ENCODE measurements at regions not wholly inside any gene's neighbourhood (a gene's known extent, or its start where the extent isn't known, plus 50 kb on each side); places are given as distances from the start of the nearest gene placed in this dataset.

DNA sequence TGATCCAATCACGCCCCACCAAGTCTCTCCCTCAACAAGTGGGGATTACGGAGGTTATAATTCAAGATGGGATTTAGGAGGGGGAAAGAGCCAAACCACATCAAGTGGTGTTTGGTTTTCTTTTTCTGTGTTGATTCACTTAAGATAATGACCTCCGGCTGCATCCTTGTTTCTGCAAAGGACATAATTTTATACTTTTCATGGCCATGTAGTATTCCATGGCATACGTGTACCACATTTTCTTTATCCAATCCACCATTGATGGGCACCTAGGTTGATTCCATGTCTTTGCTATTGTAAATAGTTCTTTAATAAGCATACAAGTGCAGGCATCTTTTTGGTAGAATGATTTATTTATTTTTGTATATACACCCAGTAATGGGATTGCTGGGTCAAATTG lies 162.5 kb upstream of the JUN start:
- TF ChIP-seq CREB1 (IDR thresholded peaks at IDR 0.05; ENCODE audit: low read depth), result no peak
- no peak for TF ChIP-seq MAX (IDR thresholded peaks at IDR 0.05)
- no peak for TF ChIP-seq EP300 (IDR thresholded peaks at IDR 0.05; ENCODE audit: borderline replicate concordance)

DNA sequence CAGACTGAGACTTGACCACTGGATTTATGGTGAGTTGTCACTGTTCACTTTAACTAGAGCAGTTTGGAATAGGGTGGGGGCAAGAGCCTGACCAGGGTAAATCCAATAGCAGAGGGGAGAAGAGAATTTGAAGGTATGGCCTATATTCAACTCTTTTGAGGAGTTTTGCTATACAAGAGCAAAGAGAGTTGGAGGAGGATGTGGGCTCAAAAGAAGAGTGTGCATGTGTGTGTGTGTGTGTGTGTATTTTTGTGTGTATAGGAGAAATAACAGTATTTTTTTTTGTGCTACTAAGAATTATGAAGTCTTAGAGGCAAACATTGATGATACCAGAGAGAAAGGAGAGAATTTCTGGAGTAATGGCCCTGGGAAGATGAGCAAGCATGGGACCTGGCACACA lies 164.8 kb upstream of the JUN start:
- TF ChIP-seq TCF12 (IDR thresholded peaks at IDR 0.05; ENCODE audit: low read depth), result no peak

- TF ChIP-seq TAF1 (IDR thresholded peaks at IDR 0.05; ENCODE audit: low read depth), result no peak
- TF ChIP-seq TEAD4 (IDR thresholded peaks at IDR 0.05), result no peak
- TF ChIP-seq NFIC (IDR thresholded peaks at IDR 0.05), result no peak
- TF ChIP-seq ZBTB7A (IDR thresholded peaks at IDR 0.05; ENCODE audit: low read depth), result no peak
- no peak for TF ChIP-seq REST (IDR thresholded peaks at IDR 0.05; ENCODE audit: low read depth)
- TF ChIP-seq USF1 (IDR thresholded peaks at IDR 0.05), result no peak
- TF ChIP-seq EP300 (IDR thresholded peaks at IDR 0.05; ENCODE audit: borderline replicate concordance), result no peak
- no peak for TF ChIP-seq YY1 (IDR thresholded peaks at IDR 0.05; ENCODE audit: low read depth)
- no peak for TF ChIP-seq EGR1 (IDR thresholded peaks at IDR 0.05)
- TF ChIP-seq TCF12 (IDR thresholded peaks at IDR 0.05; ENCODE audit: low read depth), result no peak
These were observed 165.8 kb upstream of the JUN start for GRCh38 chr1:58949551-58950220.

DNA sequence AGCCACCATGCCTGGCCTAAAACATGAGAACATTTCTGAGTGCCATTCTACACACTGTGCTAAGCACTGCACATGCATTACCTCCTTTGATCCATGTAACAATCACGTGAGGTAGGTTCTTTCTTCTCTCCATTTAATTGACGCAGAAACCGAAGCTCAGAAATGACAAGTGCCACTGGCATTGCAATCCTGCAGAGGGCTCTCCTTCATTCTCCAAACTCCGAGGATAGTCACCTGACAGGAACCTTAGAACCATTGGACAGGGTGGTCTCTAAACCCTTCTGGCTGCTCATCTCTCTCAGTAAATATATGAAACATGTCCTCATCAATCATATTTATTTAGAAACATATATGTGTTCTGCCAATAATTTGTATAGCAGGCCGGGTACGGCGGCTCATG lies 167.1 kb upstream of the JUN start:
- no peak for TF ChIP-seq EP300 (IDR thresholded peaks at IDR 0.05; ENCODE audit: borderline replicate concordance)
- TF ChIP-seq RAD21 (IDR thresholded peaks at IDR 0.05; ENCODE audit: low read depth), result 0 out of 2 replicates have a peak, but pooled peaks have one; percentile 18

DNA sequence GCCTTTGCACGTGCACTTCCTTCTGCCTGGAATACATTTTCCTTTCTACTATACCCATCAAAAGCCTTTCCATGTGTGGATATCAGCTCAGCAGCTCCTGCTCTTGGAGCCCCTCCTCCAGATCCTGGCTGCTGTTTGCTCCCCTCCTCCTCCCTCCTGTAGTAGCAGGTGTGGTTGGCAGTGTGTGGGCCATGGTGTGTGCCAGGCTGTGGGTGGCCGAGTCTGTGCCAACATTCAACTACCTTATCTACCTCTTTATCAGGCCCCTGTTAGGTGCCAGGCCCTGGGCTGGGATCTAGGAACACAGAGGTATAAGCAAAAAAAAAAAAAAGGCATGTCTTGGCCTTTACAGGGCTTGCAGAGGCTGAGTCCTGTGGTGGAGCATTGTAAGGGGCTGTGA lies 180.6 kb upstream of the JUN start:
- no peak for TF ChIP-seq YY1 (IDR thresholded peaks at IDR 0.05; ENCODE audit: low read depth)
- no peak for TF ChIP-seq RAD21 (IDR thresholded peaks at IDR 0.05; ENCODE audit: low read depth)
- TF ChIP-seq REST (IDR thresholded peaks at IDR 0.05; ENCODE audit: low read depth), result no peak
- no peak for TF ChIP-seq MAX (IDR thresholded peaks at IDR 0.05)
- TF ChIP-seq TAF1 (IDR thresholded peaks at IDR 0.05; ENCODE audit: low read depth), result no peak
- no peak for TF ChIP-seq FOXM1 (IDR thresholded peaks at IDR 0.05; ENCODE audit: borderline replicate concordance, low read depth)
- TF ChIP-seq TCF12 (IDR thresholded peaks at IDR 0.05; ENCODE audit: low read depth), result no peak
- no peak for TF ChIP-seq USF1 (IDR thresholded peaks at IDR 0.05)
- TF ChIP-seq EP300 (IDR thresholded peaks at IDR 0.05; ENCODE audit: borderline replicate concordance), result no peak
- no peak for TF ChIP-seq NFIC (IDR thresholded peaks at IDR 0.05)
- TF ChIP-seq TEAD4 (IDR thresholded peaks at IDR 0.05), result no peak
- no peak for TF ChIP-seq ZBTB7A (IDR thresholded peaks at IDR 0.05; ENCODE audit: low read depth)
- TF ChIP-seq CREB1 (IDR thresholded peaks at IDR 0.05; ENCODE audit: low read depth), result no peak
- no peak for TF ChIP-seq CEBPB (IDR thresholded peaks at IDR 0.05)

DNA sequence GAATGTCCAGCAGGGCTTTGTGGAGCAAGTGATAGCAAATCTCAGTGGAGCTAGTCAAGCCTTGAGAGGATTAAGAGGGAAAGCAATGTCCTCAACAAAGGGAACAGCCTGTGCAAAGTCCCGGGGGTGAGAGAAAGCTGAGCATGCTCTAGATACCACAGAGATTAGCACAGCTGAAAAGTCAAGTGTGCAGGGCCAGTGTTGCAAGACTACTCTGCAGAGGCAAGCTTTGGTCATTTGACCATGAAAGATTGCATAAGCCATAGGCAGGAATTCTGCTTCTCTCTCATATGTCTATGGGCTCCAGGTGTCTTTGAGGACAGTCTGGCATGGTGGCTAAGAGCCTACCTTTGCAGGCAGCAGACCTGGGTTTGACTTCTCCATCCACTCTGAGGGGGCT lies 181.0 kb upstream of the JUN start:
- TF ChIP-seq NFIC (IDR thresholded peaks at IDR 0.05), result no peak
- TF ChIP-seq CEBPB (IDR thresholded peaks at IDR 0.05), result peak; percentile 59; the same call in 1 of the 2 replicates
- TF ChIP-seq YY1 (IDR thresholded peaks at IDR 0.05; ENCODE audit: low read depth), result no peak
- no peak for TF ChIP-seq USF1 (IDR thresholded peaks at IDR 0.05)

Data from Ishikawa (cell line).